Stimulated activated CD4-positive, alpha-beta T cell treated with anti-CD3 and anti-CD28 coated beads, Interleukin-1b, Interleukin-23, amount 100 ng/mL, for 48 hours (primary cell): ENCODE measurements at regions not wholly inside any gene's neighbourhood (a gene's known extent, or its start where the extent isn't known, plus 50 kb on each side); places are given as distances from the start of the nearest gene placed in this dataset.
"Not testable (repeated sequence)": the region's sequence is repeated elsewhere in the genome, so short reads cannot be mapped to it uniquely, and the experiment has no call there.

Experiments used
- DNase-seq: peaks from one replicate; pipeline ENCODE4 v3.0.0-alpha.2; 2020

GRCh38 chr1:5684791-5685190 lies 307.4 kb downstream of the NPHP4 start:
- DNase-seq: no peak

- no peak for DNase-seq
Observed at GRCh38 chr1:5683446-5683845, 308.8 kb downstream of the NPHP4 start.

DNA sequence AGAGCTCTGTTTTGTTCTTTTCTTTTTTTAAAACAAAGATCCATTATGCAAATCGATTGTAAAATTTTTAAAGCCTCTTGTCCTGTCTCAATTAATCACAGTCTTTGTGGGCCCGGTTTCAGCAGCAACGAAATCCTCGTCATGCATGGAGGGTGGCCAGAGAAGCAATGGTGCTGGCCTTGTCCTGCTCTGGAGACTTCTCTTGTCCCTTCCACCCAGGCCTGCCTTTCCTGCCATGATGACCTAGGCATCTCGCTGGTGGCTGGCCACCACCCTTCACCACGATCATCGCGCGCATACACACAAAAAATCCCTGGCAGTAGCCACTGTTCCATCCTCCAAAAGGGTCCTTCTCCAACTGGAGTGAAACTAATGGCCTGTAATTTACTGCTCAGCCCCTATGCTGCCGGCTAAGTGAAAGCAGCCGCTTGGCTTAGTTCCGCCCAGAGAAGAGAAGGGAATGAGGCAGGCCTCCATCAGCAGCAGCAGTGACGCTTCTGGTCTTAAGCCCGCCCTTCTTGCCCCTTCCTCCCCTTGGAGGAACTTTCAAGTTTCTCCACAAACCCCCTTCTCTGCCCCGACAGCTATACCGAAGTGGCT lies 309.5 kb downstream of the NPHP4 start:
- DNase-seq: no peak

DNA sequence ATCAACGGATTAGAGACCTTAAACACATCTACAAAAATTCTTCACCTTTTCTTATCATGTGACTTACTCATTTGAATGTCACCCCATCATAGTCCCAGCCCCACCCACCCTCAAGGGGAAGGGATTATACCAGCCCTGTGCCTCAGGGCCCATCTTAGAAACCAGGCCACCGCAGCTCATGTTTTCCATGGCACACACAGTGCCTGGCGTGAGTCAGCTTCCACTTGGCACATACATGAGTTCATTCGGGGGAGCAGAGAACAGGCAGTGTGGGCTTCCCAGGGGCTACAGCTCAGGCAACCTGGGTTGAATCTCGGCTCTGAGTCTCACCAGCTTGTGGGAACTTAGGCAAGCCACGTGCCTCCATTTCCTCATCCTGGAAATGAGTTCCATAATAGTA lies 310.6 kb downstream of the NPHP4 start:
- no peak for DNase-seq

DNA sequence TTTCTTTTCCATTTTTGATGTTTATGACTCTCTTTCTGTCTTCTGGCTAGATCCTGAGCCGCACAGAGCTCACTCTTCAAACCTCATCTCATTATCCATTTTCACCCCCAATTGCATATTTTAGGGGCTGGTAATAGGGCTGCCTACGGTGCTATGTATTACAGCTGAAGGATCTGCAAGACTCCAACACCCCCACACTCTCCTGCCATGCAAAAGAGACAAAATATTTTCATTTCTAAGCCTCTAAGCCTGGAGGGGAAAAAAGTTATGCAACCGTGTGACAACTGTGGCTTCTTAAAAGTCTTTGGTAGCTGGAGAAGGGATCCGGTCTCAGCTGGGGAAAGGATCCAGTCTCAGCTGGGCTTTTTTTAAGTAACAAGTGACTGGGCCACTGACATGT lies 311.6 kb downstream of the NPHP4 start:
- no peak for DNase-seq

DNA sequence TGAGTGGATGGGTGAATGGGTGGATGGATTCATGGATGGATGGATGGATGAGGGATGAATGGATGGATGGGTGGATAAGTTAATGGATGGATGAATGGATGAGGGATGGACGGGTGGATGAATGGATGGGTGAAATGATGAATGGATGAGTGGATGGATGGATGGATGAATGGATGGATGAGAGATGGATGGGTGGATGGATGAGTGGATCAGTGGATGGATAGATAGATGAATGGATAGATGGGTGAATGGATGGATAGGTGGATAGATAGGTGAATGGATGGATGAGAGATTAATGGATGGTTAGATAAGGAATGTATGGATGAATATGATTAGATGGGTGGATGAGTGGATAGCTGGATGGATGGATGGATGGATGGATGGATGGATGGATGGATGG lies 313.5 kb downstream of the NPHP4 start:
- no peak for DNase-seq

DNA sequence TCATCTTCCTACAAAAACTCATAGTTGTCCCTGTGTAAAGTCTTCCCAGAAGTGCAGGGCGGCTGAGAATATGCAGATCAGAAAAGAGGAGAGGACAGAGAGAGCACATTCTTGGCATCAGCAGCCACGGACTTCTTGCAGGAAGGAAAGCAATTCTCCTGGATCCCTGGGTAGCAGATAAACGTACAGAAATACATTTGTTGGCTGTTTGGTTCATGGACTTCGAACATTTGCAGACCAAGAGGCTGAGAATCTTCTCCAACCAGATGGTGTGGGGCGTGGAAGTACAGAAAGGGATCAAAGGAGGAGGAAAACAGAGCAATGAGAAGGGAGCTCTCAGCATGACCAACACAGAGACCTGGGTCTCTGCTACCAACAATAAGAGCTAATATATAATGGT lies 319.9 kb downstream of the NPHP4 start:
- DNase-seq: not testable (repeated sequence)

GRCh38 chr1:5670590-5671350 lies 321.5 kb downstream of the NPHP4 start:
- no peak for DNase-seq

GRCh38 chr1:5667513-5668325 lies 324.5 kb downstream of the NPHP4 start:
- no peak for DNase-seq

GRCh38 chr1:5664906-5665875 lies 327.0 kb downstream of the NPHP4 start:
- no peak for DNase-seq

GRCh38 chr1:5664081-5664768 lies 328.0 kb downstream of the NPHP4 start:
- DNase-seq: no peak

DNA sequence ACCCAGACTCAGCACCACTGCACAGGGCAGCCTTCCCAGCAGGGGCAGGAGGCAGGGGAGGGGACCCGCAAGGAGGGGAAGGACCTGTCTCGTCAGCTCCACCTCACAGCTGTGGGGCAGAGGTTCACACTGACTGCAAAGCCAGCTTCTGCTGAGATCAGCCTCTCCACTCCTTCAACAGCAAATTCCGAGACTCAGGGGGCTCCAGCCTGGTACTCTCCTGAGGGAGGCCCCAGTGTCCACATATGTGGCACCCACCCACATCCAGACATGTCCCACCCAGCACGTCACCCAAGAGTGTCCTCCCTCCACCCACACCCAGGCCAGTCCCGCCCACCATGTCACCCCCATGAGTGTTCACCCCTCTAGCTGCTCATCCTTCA lies 329.5 kb downstream of the NPHP4 start:
- DNase-seq: no peak

DNA sequence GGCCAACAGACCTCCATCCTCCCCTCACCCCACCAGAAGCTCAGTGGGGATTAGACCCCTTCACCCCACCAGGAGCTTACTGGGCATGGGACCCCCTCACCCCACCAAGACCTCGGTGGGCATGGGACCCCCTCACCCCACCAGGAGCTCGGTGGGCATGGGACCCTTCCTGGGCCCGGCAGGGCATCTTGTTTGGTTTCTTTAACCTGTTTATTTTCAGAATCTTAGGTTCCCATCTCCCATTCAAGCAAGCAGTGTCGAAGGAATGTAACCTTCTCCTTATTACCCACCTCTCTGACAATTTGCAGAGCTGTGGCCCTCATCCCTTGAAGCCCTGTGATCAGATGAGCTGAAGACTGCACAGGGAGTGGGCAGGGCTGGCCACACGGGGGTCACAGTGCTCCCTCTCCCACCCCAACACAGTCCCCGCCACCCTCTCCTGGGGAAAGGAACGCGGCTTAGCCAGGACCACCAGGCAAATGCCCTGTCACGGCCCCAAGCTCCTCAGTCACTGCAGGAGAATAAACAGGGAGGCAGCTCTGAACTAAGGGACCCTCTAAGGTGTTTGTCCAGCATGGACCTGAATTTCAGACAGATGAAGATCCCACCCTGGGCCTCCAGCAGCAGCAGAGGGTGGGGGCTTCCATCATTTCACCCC lies 330.0 kb downstream of the NPHP4 start:
- DNase-seq: no peak

DNA sequence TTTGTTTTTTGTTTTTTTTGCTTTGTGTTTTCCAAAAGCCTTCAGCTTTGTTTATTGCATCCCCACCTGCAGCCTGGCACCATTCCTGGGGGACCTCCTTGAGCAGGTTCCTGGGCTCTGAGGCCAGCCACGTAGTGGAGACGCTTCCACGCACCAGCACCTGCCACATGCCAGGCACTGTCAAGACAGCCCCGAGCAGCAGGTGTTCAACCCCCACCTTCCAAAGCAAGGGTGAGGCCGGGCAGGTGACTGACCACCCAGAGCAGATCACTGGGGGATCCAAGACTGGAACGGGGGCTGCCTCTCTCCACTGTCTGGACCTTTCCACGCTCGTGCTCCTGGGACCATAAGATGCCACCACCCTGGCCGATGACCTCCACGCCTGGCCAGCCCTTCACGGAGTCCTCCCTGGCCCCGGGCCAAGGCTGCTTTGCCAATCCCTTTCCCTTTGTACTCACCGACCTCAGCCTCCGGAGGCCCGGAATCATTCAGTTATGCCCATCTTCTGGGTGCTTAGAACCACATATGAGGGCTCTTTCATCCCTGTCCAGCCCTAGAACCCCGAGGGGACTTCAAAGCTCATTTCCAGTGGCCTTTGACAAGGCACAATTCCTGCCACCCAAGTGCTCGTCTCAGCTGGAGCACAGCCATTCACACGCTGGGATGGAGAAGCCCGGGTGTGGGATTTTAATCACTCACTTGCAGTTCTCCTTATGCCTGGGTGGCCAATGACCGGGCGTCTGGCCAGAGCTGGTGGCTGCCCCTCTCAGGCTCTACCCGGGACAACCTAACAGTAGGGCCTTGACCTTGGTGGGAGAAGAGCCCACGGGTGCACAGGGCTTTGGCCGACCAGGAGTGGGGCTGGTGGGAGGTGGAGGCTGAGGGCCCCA lies 330.8 kb downstream of the NPHP4 start:
- DNase-seq: no peak

- no peak for DNase-seq
Observed at GRCh38 chr1:5660141-5660935, 331.9 kb downstream of the NPHP4 start.

- DNase-seq: no peak
Observed at GRCh38 chr1:5659606-5660005, 332.6 kb downstream of the NPHP4 start.

DNA sequence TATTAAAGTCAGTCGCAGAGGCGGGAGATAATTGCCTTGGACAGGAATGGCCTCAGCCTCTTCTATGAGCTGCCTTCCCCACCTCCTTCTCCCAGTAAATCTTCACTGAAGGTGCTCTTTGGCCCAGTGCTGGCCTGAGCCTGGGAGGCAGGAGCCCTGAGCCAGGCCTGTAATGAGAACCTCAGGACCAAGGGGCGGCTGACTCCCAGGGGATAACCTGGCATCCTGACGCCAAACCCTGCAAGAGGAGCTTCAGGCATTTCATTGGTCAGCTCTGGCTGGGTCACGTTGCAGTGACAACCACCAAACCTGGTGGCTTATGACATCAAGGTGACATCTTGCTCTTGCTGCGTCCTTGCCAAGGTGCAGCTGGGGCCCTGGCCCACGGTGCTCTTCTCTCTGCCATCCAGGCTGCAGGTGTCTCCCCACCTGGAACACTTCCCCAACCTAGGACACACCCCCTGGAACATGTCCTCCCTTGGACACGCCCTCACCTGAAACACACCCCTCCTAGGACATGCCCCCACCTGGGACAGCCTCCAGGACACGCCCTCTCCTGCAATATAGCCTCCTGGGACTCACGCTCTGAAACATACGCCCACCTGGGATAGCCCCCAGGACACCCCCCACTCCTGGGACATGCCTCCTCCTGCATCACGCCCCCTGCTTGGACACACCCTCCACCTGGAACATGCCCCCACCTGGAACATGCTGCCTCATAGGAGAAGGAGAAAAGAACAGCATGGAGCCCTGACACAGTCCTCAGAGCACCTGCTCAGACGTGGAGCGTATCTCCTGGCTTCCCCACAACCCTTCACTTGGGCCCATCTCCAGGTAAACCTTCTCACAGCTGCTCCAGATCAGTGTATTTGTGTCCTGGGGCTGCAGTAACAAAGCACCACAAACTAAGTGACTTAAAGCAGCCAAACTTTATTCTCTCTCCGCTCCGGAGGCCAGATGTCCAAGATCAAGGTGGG lies 333.6 kb downstream of the NPHP4 start:
- DNase-seq: no peak
